HepG2 (cell line): ENCODE measurements at regions not wholly inside any gene's neighbourhood (a gene's known extent, or its start where the extent isn't known, plus 50 kb on each side); places are given as distances from the start of the nearest gene placed in this dataset.

ENCODE experiments used
- ATAC-seq: fragments of 200-7000 bp; cut with Tn5 transposase; 3 replicates; pipeline ENCODE4 v1.9.1; 2020; ENCODE audit warnings: mild to moderate bottlenecking, moderate library complexity
- BruUV-seq: library from RNA; stranded (reverse); fragments of 400-500 nt; replicated peaks from 2 replicates; lab custom pipeline; 2021; lab: Mats Ljungman, UMichigan
- CTCF ChIA-PET: fragments of 300-600 bp; formaldehyde crosslinking; extraction: SDS; loops from one replicate; lab custom pipeline; 2021; ENCODE audit warnings: low total read pairs, inconsistent platforms, low intra/inter-chr PET ratio; lab: Yijun Ruan, JAX
- POLR2A ChIA-PET: fragments of 350-600 bp; sonication (Branson Sonifier 250); formaldehyde crosslinking; loops from one replicate; lab custom pipeline; 2020; ENCODE audit warnings: antibody characterized with exemption, inconsistent platforms; lab: Yijun Ruan, JAX
- DNase-seq: peaks from one replicate; pipeline ENCODE4 v3.0.0-alpha.2; 2015; ENCODE audit warnings: low spot score
- FAIRE-seq: peaks from 3 replicates; lab custom pipeline; 2011; peaks lifted over from hg19 to GRCh38; lab: Jason Lieb, UNC
- H2AFZ ChIP-seq: one replicate; pipeline ENCODE4 v1.6.1; 2011; ENCODE audit warnings: low read length, inconsistent platforms
- H3K27ac ChIP-seq: fragments of 300-600 bp; 3 replicates; pipeline ENCODE4 v1.8.0; 2011; ENCODE audit warnings: mixed run types, mild to moderate bottlenecking, mixed read lengths, low read length, inconsistent platforms; ENCODE audit not compliant: insufficient read depth; ENCODE audit errors: extremely low read length
- H3K27me3 ChIP-seq, 2 experiments: fragments of 200-600 bp in 1 of 2; 2 replicates in 1 of 2; 3 replicates in 1 of 2; pipeline versions ENCODE4 v1.6.0 to v1.8.0; 2011; ENCODE audit warnings: low read length in 2 of 2, mild to moderate bottlenecking in 2 of 2, moderate library complexity in 2 of 2, inconsistent platforms in 1 of 2; ENCODE audit not compliant: insufficient read depth in 2 of 2, control insufficient read depth in 1 of 2
- H3K36me3 ChIP-seq, 2 experiments: fragments of 200-600 bp in 1 of 2; replicated peaks in 1 of 2; 2 replicates in 1 of 2; 3 replicates in 1 of 2; pipeline versions ENCODE4 v1.5.1 to v1.8.0; 2011; ENCODE audit warnings: low read length in 2 of 2, inconsistent platforms in 1 of 2; ENCODE audit not compliant: insufficient read depth in 2 of 2, control insufficient read depth in 1 of 2
- H3K4me1 ChIP-seq: 2 replicates; pipeline ENCODE4 v1.5.1; 2012; ENCODE audit warnings: low read length, inconsistent platforms; ENCODE audit not compliant: insufficient read depth
- H3K4me2 ChIP-seq: 2 replicates; pipeline ENCODE4 v1.6.0; 2011; ENCODE audit warnings: low read depth, low read length, inconsistent platforms
- H3K4me3 ChIP-seq, 3 experiments: fragments of 200-600 bp in 1 of 3; sonication (generic), shearing (Covaris generic) in 1 of 3; replicated peaks in 1 of 3; 2 replicates each; pipeline ENCODE4 v1.5.1; 2011 to 2016; ENCODE audit warnings: low read length in 3 of 3, inconsistent platforms in 2 of 3, low read depth in 2 of 3, mild to moderate bottlenecking in 2 of 3, control low read depth in 1 of 3, mixed read lengths in 1 of 3; ENCODE audit not compliant: insufficient read depth in 1 of 3
- H3K79me2 ChIP-seq: one replicate; pipeline ENCODE4 v1.6.1; 2011; ENCODE audit warnings: low read length, inconsistent platforms; ENCODE audit not compliant: insufficient read depth
- H3K9ac ChIP-seq: 2 replicates; pipeline ENCODE4 v1.6.0; 2011; ENCODE audit warnings: mild to moderate bottlenecking, low read depth, low read length, inconsistent platforms; ENCODE audit not compliant: insufficient read depth
- H3K9me3 ChIP-seq: 2 replicates; pipeline ENCODE4 v1.5.1; 2012; ENCODE audit warnings: mild to moderate bottlenecking, low read length
- H4K20me1 ChIP-seq: 2 replicates; pipeline ENCODE4 v1.6.0; 2011; ENCODE audit warnings: inconsistent platforms, mild to moderate bottlenecking, low read length, moderate library complexity; ENCODE audit not compliant: insufficient read depth
- ARNT ChIP-seq: fragments of 450-650 bp; IDR thresholded peaks from 2 replicates; pipeline ENCODE4 v1.6.1; 2017
- ERF ChIP-seq: IDR thresholded peaks from 2 replicates; pipeline ENCODE4 v1.6.1; 2018; ENCODE audit warnings: missing biosample characterization, missing genetic modification reagents
- HDAC2 ChIP-seq: sonication (generic); formaldehyde crosslinking; IDR thresholded peaks from 2 replicates; pipeline ENCODE4 v1.4.0; 2020; ENCODE audit warnings: missing genetic modification reagents
- RAD21 ChIP-seq: fragments of 450-650 bp; formaldehyde crosslinking; IDR thresholded peaks from 2 replicates; pipeline ENCODE4 v1.5.0; 2020; ENCODE audit warnings: mild to moderate bottlenecking
- ZBTB7B ChIP-seq: sonication (generic); formaldehyde crosslinking; IDR thresholded peaks from 2 replicates; pipeline ENCODE4 v1.4.0; 2020; ENCODE audit warnings: missing genetic modification reagents
- ZNF543 ChIP-seq: sonication (generic); formaldehyde crosslinking; IDR thresholded peaks from 2 replicates; pipeline ENCODE4 v1.4.0; 2020; ENCODE audit warnings: mild to moderate bottlenecking, missing genetic modification reagents
- ZNF546 ChIP-seq: sonication (generic); formaldehyde crosslinking; conservative IDR thresholded peaks from 2 replicates; pipeline ENCODE4 v1.8.1; 2023; ENCODE audit warnings: mild to moderate bottlenecking, missing genetic modification reagents
- WGBS: methylation state at CpG from one replicate; pipeline ENCODE4 v1.1.6; 2017; ENCODE audit warnings: low lambda C conversion rate; 5-methylcytosine and 5-hydroxymethylcytosine counted together
- in situ Hi-C: cut with HindIII; loops from 2 replicates; pipeline ENCODE4 v1.10.0; 2017; ENCODE audit warnings: low pct_unique_long_range_greater_than_20kb; ENCODE audit not compliant: extremely low pct_ligation_motif_present
- intact Hi-C: fragments of 100-400 bp; cut with micrococcal nuclease; formaldehyde crosslinking; loops from one replicate; pipeline ENCODE4 v1.10.0; 2022; ENCODE audit not compliant: unreplicated experiment
- TF ChIP-seq, protein P1 (sequence below): IDR thresholded peaks from 2 replicates; pipeline ENCODE4 v1.6.1; 2018; ENCODE audit warnings: missing genetic modification reagents, mild to moderate bottlenecking, missing compliant biosample characterization
- TF ChIP-seq, protein P2 (sequence below): sonication (generic); formaldehyde crosslinking; IDR thresholded peaks from 2 replicates; pipeline ENCODE4 v1.8.1; 2023; ENCODE audit warnings: mild to moderate bottlenecking, inconsistent platforms, moderate library complexity, missing genetic modification reagents, borderline replicate concordance
- TF ChIP-seq, protein P3 (sequence below): sonication (generic); formaldehyde crosslinking; IDR thresholded peaks from 2 replicates; pipeline ENCODE4 v1.5.0; 2020; ENCODE audit warnings: mild to moderate bottlenecking, missing genetic modification reagents, moderate library complexity
- TF ChIP-seq, protein P4 (sequence below): sonication (generic); formaldehyde crosslinking; IDR thresholded peaks from 2 replicates; pipeline ENCODE4 v1.5.0; 2020; ENCODE audit warnings: mild to moderate bottlenecking, missing genetic modification reagents

DNA sequence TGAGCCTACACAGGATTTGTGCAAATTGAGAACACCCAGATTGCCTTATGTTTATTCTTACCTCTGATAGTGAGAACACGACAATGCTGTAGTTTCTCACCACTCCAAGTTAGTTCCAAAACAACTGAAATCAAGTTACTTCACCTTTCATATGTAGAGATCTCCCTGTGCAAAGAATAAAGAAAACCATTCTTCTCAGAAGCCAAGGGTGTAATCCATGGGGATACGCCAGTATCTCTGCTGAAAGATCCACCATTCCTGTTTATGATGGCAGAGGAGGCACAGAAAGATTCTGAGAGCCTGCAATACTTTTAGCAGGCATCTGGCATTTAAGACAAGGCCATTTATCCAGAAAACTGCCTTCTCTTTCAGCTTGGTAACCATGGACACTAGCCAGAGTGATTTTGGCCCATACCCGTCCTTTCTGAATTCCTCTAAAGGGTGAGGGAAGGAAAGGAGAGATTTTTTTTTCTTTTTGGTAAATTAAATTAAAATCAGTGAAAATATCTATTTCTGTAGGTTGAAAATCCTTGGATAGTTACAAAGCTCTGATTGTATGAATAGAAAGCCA, 355.4 kb upstream of the FAR2 start:
- ATAC-seq (no peak), FAIRE-seq (no peak), DNase-seq (no peak)
- intact Hi-C loops (no loop called here), in situ Hi-C loops (no loop called here)
- Histone ChIP-seq H3K27me3 (no peaks in the 10 kb centered on the region), H3K27ac (no peak overlapping the region), H3K79me2 (no peaks in the 10 kb centered on the region), H4K20me1 (no peaks in the 10 kb centered on the region), H3K9ac (no peak overlapping the region), H3K36me3 (no peaks in the 10 kb centered on the region), H3K4me2 (no peak overlapping the region), H3K9me3 (no peaks in the 10 kb centered on the region), H2AFZ (no peak overlapping the region), H3K4me1 (no peaks in the 10 kb centered on the region), H3K4me3 (no peak overlapping the region)
- TF ChIP-seq HDAC2 (CRISPR knock-in tag): no peak
- TF ChIP-seq ZNF546 (CRISPR knock-in tag): no peak
- TF ChIP-seq, protein P1, sequence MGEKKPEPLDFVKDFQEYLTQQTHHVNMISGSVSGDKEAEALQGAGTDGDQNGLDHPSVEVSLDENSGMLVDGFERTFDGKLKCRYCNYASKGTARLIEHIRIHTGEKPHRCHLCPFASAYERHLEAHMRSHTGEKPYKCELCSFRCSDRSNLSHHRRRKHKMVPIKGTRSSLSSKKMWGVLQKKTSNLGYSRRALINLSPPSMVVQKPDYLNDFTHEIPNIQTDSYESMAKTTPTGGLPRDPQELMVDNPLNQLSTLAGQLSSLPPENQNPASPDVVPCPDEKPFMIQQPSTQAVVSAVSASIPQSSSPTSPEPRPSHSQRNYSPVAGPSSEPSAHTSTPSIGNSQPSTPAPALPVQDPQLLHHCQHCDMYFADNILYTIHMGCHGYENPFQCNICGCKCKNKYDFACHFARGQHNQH (CRISPR knock-in tag): no peak
- TF ChIP-seq ZNF543: no peak
- no TSS peak for BruUV-seq
- ChIA-PET POLR2A (no interaction called here), CTCF (no interaction called here)
- 12% methylated on average over 3 of the region's 3 CpGs for WGBS

DNA sequence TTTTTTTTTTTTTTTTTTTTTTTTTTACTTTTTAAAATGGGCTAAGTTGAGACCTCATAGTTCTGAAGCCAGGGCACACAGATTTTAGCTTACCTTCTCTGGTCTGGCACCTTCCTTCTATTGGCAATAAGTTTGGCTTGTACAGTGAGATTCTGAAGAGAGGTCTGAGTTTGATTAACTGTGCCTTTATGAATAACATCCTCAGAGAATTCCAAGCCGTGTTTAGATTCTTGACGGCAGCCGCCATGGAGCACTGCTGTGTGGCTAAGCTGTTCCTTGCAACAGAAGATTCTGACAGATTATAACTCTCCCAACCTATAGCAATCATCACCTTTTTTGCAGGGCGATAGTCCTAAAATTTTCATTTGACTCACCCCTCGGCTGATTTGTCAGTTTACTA, 354.9 kb upstream of the FAR2 start:
- in situ Hi-C loops: no loop called here
- Histone ChIP-seq H3K9me3 (no peaks in the 10 kb centered on the region), H3K27me3 (no peaks in the 10 kb centered on the region), H3K4me2 (no peak overlapping the region), H3K79me2 (no peaks in the 10 kb centered on the region), H3K27ac (no peak overlapping the region), H3K36me3 (no peaks in the 10 kb centered on the region), H3K4me3 (no peak overlapping the region), H3K9ac (no peak overlapping the region), H3K4me1 (no peaks in the 10 kb centered on the region), H4K20me1 (no peaks in the 10 kb centered on the region), H2AFZ (no peak overlapping the region)
- no TSS peak for BruUV-seq
- WGBS: 3% methylated on average over 5 of the region's 5 CpGs
- CTCF ChIA-PET: no interaction called here
- FAIRE-seq (no peak), ATAC-seq (no peak), DNase-seq (no peak)
- intact Hi-C loops: no loop called here
- POLR2A ChIA-PET: no interaction called here
- TF ChIP-seq RAD21 (CRISPR knock-in tag) (no peak), ZBTB7B (no peak), ERF (CRISPR knock-in tag) (no peak), ARNT (no peak)
- TF ChIP-seq, protein P2, sequence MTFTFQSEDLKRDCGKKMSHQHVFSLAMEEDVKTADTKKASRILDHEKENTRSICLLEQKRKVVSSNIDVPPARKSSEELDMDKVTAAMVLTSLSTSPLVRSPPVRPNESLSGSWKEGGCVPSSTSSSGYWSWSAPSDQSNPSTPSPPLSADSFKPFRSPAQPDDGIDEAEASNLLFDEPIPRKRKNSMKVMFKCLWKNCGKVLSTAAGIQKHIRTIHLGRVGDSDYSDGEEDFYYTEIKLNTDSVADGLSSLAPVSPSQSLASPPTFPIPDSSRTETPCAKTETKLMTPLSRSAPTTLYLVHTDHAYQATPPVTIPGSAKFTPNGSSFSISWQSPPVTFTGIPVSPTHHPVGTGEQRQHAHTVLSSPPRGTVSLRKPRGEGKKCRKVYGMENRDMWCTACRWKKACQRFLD (CRISPR knock-in tag): no peak
- TF ChIP-seq, protein P3, sequence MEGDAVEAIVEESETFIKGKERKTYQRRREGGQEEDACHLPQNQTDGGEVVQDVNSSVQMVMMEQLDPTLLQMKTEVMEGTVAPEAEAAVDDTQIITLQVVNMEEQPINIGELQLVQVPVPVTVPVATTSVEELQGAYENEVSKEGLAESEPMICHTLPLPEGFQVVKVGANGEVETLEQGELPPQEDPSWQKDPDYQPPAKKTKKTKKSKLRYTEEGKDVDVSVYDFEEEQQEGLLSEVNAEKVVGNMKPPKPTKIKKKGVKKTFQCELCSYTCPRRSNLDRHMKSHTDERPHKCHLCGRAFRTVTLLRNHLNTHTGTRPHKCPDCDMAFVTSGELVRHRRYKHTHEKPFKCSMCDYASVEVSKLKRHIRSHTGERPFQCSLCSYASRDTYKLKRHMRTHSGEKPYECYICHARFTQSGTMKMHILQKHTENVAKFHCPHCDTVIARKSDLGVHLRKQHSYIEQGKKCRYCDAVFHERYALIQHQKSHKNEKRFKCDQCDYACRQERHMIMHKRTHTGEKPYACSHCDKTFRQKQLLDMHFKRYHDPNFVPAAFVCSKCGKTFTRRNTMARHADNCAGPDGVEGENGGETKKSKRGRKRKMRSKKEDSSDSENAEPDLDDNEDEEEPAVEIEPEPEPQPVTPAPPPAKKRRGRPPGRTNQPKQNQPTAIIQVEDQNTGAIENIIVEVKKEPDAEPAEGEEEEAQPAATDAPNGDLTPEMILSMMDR (CRISPR knock-in tag): no peak
- TF ChIP-seq, protein P4, sequence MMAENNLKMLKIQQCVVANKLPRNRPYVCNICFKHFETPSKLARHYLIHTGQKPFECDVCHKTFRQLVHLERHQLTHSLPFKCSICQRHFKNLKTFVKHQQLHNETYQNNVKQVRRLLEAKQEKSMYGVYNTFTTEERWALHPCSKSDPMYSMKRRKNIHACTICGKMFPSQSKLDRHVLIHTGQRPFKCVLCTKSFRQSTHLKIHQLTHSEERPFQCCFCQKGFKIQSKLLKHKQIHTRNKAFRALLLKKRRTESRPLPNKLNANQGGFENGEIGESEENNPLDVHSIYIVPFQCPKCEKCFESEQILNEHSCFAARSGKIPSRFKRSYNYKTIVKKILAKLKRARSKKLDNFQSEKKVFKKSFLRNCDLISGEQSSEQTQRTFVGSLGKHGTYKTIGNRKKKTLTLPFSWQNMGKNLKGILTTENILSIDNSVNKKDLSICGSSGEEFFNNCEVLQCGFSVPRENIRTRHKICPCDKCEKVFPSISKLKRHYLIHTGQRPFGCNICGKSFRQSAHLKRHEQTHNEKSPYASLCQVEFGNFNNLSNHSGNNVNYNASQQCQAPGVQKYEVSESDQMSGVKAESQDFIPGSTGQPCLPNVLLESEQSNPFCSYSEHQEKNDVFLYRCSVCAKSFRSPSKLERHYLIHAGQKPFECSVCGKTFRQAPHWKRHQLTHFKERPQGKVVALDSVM (CRISPR knock-in tag): no peak
